Gastroesophageal sphincter (tissue), 4 donors: ENCODE measurements at regions not wholly inside any gene's neighbourhood (a gene's known extent, or its start where the extent isn't known, plus 50 kb on each side); places are given as distances from the start of the nearest gene placed in this dataset.

ENCODE experiments used
- ATAC-seq: fragments of 150-250 bp; one replicate; pipeline ENCODE4 v1.9.1; 2016; ENCODE audit warnings: mild to moderate bottlenecking, moderate library complexity
- H3K27ac ChIP-seq, 4 donors: fragments of 200-600 bp; sonication (generic) in 3 of 4; 1 replicate in 3 of 4; 2 replicates in 1 of 4; pipeline ENCODE4 v1.5.1; 2016 to 2019
- H3K27me3 ChIP-seq: fragments of 200-600 bp; sonication (generic); one replicate; pipeline ENCODE4 v1.5.1; 2019
- H3K36me3 ChIP-seq, 2 donors: fragments of 200-600 bp; sonication (generic); one replicate each; pipeline ENCODE4 v1.5.1; 2019; ENCODE audit warnings: control low read depth in 1 of 2
- H3K4me1 ChIP-seq, 3 donors: fragments of 200-600 bp; sonication (generic); 1 replicate in 2 of 3; 2 replicates in 1 of 3; pipeline ENCODE4 v1.5.1; 2016 to 2019; ENCODE audit warnings: control low read depth in 2 of 3
- H3K4me3 ChIP-seq, 2 donors: fragments of 200-600 bp; sonication (generic); one replicate each; pipeline ENCODE4 v1.5.1; 2019; ENCODE audit warnings: mild to moderate bottlenecking in 1 of 2, moderate library complexity in 1 of 2
- H3K9me3 ChIP-seq, 3 donors: fragments of 200-600 bp; sonication (generic); one replicate each; pipeline ENCODE4 v1.5.1; 2017 to 2019; ENCODE audit warnings: control low read depth in 2 of 3
- CTCF ChIP-seq, 4 experiments: fragments of 200-600 bp in 2 of 4; fragments of 450-650 bp in 2 of 4; sonication (generic) in 1 of 4; IDR thresholded peaks; one replicate each; pipeline ENCODE4 v1.5.1; 2017 to 2019; ENCODE audit warnings: antibody characterized with exemption in 4 of 4, mild to moderate bottlenecking in 2 of 4, moderate library complexity in 2 of 4
- EP300 ChIP-seq: sonication (generic); formaldehyde crosslinking; IDR thresholded peaks from one replicate; pipeline ENCODE4 v1.6.1; 2017; ENCODE audit warnings: antibody characterized with exemption, mild to moderate bottlenecking
- POLR2A ChIP-seq, 2 donors: fragments of 450-650 bp; IDR thresholded peaks; one replicate each; pipeline ENCODE4 v1.6.1; 2017; ENCODE audit warnings: antibody characterized with exemption in 2 of 2, mild to moderate bottlenecking in 2 of 2, moderate library complexity in 1 of 2
- POLR2AphosphoS5 ChIP-seq: sonication (generic); formaldehyde crosslinking; IDR thresholded peaks from one replicate; pipeline ENCODE4 v1.6.1; 2017; ENCODE audit warnings: antibody characterized with exemption
- WGBS, 2 donors: methylation state at CpG; one replicate each; pipeline ENCODE4 v1.1.5; 2018; ENCODE audit warnings: low coverage in 1 of 2; 5-methylcytosine and 5-hydroxymethylcytosine counted together

DNA sequence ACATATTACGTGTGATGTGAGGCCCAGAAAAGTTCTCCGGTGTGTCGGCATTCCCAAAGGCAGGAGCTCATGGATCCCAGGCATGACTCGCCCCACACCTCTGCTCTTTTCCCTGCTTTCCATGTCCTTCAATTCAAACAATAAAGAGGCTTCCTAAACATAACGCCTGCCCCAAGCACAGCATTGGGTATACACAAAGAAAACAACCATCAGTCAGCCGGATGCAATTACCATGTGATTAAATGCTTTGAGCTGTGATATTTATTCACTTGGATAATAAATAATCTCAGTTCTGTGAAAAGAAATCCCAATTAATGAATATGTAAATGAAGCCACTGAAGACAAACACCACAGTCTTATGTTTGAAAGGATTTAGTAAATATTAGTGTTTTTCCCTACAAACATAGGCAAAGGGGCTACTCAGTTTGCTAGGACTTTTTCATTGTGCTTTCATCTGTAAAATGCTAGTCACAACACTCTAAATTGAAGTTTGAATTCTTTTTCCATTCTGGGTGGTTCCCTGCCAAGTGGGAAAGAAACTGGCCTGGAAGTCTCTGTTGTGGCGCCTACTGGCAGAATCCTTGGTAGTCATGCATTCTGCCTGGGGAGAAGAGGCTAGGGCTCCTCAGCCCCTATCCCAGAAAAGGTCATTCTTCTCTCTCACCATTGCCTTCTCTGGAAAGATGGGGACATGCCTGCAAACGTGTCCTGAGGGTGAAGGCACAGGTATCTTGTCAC lies 144.7 kb downstream of the COL6A3 start:
- no peak overlapping the region for H3K4me3 ChIP-seq
- no peaks in the 10 kb centered on the region for H3K36me3 ChIP-seq
- TF ChIP-seq POLR2AphosphoS5, result no peak
- TF ChIP-seq CTCF (IDR thresholded peaks at IDR 0.05), result no peak
- TF ChIP-seq POLR2A (IDR thresholded peaks at IDR 0.05), result no peak
- TF ChIP-seq EP300, result no peak
- H3K4me1 ChIP-seq, result peaks cover 0 to 28% (median 8%) of the 10 kb centered on the region in 3 donors
- H3K27ac ChIP-seq, result peak overlapping the region in 3 of 4 donors; percentile 1 to 22 (median 15)
- 62 to 73% methylated on average over 8 of the region's 8 CpGs for WGBS, 2 donors
- H3K27me3 ChIP-seq, result no peaks in the 10 kb centered on the region
- no peak for ATAC-seq
- no peaks in the 10 kb centered on the region for H3K9me3 ChIP-seq

- TF ChIP-seq POLR2AphosphoS5 (no peak), POLR2A (IDR thresholded peaks at IDR 0.05) (no peak)
- 53% methylated on average over 3 of the region's 3 CpGs; no CpG with 5 or more reads in 1 of the 2 donors for WGBS, 2 donors
- H3K9me3 ChIP-seq, result no peaks in the 10 kb centered on the region
- no peaks in the 10 kb centered on the region for H3K27me3 ChIP-seq
- ATAC-seq, result no peak
- peaks cover 0 to 28% (median 8%) of the 10 kb centered on the region in 3 donors for H3K4me1 ChIP-seq
- H3K27ac ChIP-seq, result no peak overlapping the region
- H3K36me3 ChIP-seq, result no peaks in the 10 kb centered on the region
- no peak overlapping the region for H3K4me3 ChIP-seq
Observed at GRCh38 chr2:237270520-237270919, 143.4 kb downstream of the COL6A3 start.

DNA sequence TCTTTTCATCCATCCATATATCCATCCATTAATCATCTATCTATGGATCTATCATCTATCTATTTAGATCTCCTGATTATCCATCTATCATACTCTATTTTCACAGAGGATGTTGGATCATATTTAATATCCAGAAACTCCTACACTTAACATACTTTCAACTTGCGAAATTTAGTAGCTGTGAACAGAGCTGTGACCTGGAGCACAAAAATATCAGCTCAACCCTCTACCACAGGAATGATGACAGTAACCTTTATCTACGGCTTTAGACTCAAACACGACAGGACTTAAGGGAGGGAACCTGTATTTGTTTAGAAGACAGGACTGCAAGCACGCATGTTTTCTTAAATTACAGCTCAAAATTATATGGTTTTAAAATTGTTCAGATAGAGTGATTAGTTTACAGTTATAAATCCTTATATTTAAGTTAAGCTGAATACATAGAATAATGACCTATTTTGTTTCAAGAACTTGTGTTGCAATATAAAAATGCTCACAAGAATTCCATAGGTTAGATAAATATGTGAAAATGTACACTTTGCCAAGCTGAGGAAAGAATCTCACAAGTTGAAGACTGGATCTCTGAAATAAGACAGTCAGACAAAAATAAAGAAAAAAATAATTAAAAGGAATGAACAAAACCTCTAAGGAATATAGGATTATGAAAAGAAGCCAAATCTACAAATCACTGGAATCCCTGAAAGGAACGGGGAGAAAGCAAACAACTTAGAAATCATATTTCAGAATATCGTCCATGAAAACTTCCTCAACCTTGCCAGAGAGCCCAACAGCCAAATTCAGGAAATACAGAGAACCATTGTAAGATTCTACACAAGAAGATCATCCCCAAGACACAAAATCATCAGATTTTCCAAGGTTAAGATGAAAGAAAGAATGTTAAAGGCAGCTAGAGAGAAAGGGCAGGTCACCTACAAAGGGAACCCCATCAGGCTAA lies 142.0 kb downstream of the COL6A3 start:
- Histone ChIP-seq H3K4me3 (no peak overlapping the region), H3K27me3 (no peaks in the 10 kb centered on the region), H3K27ac (no peak overlapping the region), H3K9me3 (no peaks in the 10 kb centered on the region), H3K36me3 (no peaks in the 10 kb centered on the region), H3K4me1 (peaks cover 0 to 28% (median 8%) of the 10 kb centered on the region in 3 donors)
- TF ChIP-seq CTCF (IDR thresholded peaks at IDR 0.05), result no peak
- no peak for TF ChIP-seq POLR2A (IDR thresholded peaks at IDR 0.05)
- no peak for TF ChIP-seq EP300
- TF ChIP-seq POLR2AphosphoS5, result no peak
- ATAC-seq, result no peak
- 81 to 98% methylated on average over 6 of the region's 6 CpGs for WGBS, 2 donors
